IPS-18c (cell line): ENCODE measurements at regions not wholly inside any gene's neighbourhood (a gene's known extent, or its start where the extent isn't known, plus 50 kb on each side); places are given as distances from the start of the nearest gene placed in this dataset.

Source experiments
- H3K4me3 ChIP-seq: 2 replicates; pipeline ENCODE4 v1.7.0; 2013; ENCODE audit warnings: low read depth, mild to moderate bottlenecking, low read length, moderate library complexity; ENCODE audit not compliant: insufficient read depth
- H3K9me3 ChIP-seq: one replicate; pipeline ENCODE4 v1.6.1; 2013; ENCODE audit warnings: mild to moderate bottlenecking, low read length, moderate library complexity; ENCODE audit not compliant: control insufficient read depth, insufficient read depth

- Histone ChIP-seq H3K4me3 (no peak overlapping the region), H3K9me3 (no peaks in the 10 kb centered on the region)
These were observed 355.5 kb upstream of the NCAM2 start for GRCh38 chr21:20642681-20643080.

GRCh38 chr21:20644552-20644951 lies 353.7 kb upstream of the NCAM2 start:
- H3K9me3 ChIP-seq: no peaks in the 10 kb centered on the region
- no peak overlapping the region for H3K4me3 ChIP-seq

GRCh38 chr21:20645344-20645743 lies 352.9 kb upstream of the NCAM2 start:
- H3K9me3 ChIP-seq: no peaks in the 10 kb centered on the region
- no peak overlapping the region for H3K4me3 ChIP-seq

- Histone ChIP-seq H3K4me3 (no peak overlapping the region), H3K9me3 (no peaks in the 10 kb centered on the region)
These were observed 351.6 kb upstream of the NCAM2 start for GRCh38 chr21:20646431-20647165.

- no peak overlapping the region for H3K4me3 ChIP-seq
- H3K9me3 ChIP-seq: no peaks in the 10 kb centered on the region
These were observed 350.6 kb upstream of the NCAM2 start for GRCh38 chr21:20647607-20648006.

GRCh38 chr21:20649231-20649630 lies 349.0 kb upstream of the NCAM2 start:
- no peaks in the 10 kb centered on the region for H3K9me3 ChIP-seq
- no peak overlapping the region for H3K4me3 ChIP-seq

GRCh38 chr21:20652846-20653245 lies 345.4 kb upstream of the NCAM2 start:
- Histone ChIP-seq H3K9me3 (no peaks in the 10 kb centered on the region), H3K4me3 (no peak overlapping the region)

GRCh38 chr21:20661246-20661645 lies 337.0 kb upstream of the NCAM2 start:
- no peaks in the 10 kb centered on the region for H3K9me3 ChIP-seq
- H3K4me3 ChIP-seq: no peak overlapping the region

- H3K4me3 ChIP-seq: no peak overlapping the region
These were observed 336.3 kb upstream of the NCAM2 start for GRCh38 chr21:20661745-20662422.

GRCh38 chr21:20662514-20662913 lies 335.7 kb upstream of the NCAM2 start:
- Histone ChIP-seq H3K9me3 (no peaks in the 10 kb centered on the region), H3K4me3 (no peak overlapping the region)

More at GRCh38 chr21:20661745-20662422, 336.3 kb upstream of the NCAM2 start:
- H3K9me3 ChIP-seq: no peaks in the 10 kb centered on the region

GRCh38 chr21:20667931-20668330 lies 330.3 kb upstream of the NCAM2 start:
- H3K9me3 ChIP-seq: peaks cover 5% of the 10 kb centered on the region
- no peak overlapping the region for H3K4me3 ChIP-seq

- Histone ChIP-seq H3K4me3 (no peak overlapping the region), H3K9me3 (no peaks in the 10 kb centered on the region)
These were observed 312.7 kb upstream of the NCAM2 start for GRCh38 chr21:20685475-20685874.

- Histone ChIP-seq H3K4me3 (no peak overlapping the region), H3K9me3 (no peaks in the 10 kb centered on the region)
These were observed 299.6 kb upstream of the NCAM2 start for GRCh38 chr21:20698585-20698984.

GRCh38 chr21:20701235-20701634 lies 297.0 kb upstream of the NCAM2 start:
- H3K9me3 ChIP-seq: no peaks in the 10 kb centered on the region
- H3K4me3 ChIP-seq: no peak overlapping the region

- no peak overlapping the region for H3K4me3 ChIP-seq
These were observed 295.0 kb upstream of the NCAM2 start for GRCh38 chr21:20703112-20703767.

GRCh38 chr21:20720623-20721022 lies 277.6 kb upstream of the NCAM2 start:
- H3K4me3 ChIP-seq: no peak overlapping the region

More at GRCh38 chr21:20703112-20703767, 295.0 kb upstream of the NCAM2 start:
- no peaks in the 10 kb centered on the region for H3K9me3 ChIP-seq

GRCh38 chr21:20721151-20721550 lies 277.1 kb upstream of the NCAM2 start:
- Histone ChIP-seq H3K4me3 (no peak overlapping the region), H3K9me3 (no peaks in the 10 kb centered on the region)

More at GRCh38 chr21:20720623-20721022, 277.6 kb upstream of the NCAM2 start:
- no peaks in the 10 kb centered on the region for H3K9me3 ChIP-seq

- Histone ChIP-seq H3K9me3 (no peaks in the 10 kb centered on the region), H3K4me3 (no peak overlapping the region)
These were observed 269.5 kb upstream of the NCAM2 start for GRCh38 chr21:20728691-20729090.
